ENCODE measurements at regions not wholly inside any gene's neighbourhood (a gene's known extent, or its start where the extent isn't known, plus 50 kb on each side); places are given as distances from the start of the nearest gene placed in this dataset.

- TF ChIP-seq TEAD4 (CRISPR knock-in tag; IDR thresholded peaks at IDR 0.05) (no peak), MYBL2 (CRISPR knock-in tag; IDR thresholded peaks at IDR 0.05) (no peak), SP1 (CRISPR knock-in tag; conservative IDR thresholded peaks at IDR 0.05) (no peak), CTCF (IDR thresholded peaks at IDR 0.05) (no peak), RELA (CRISPR knock-in tag; IDR thresholded peaks at IDR 0.05; ENCODE audit: borderline replicate concordance) (no peak), ZNF317 (CRISPR knock-in tag; IDR thresholded peaks at IDR 0.05; ENCODE audit: borderline replicate concordance, low read depth) (no peak), MXD4 (CRISPR knock-in tag; IDR thresholded peaks at IDR 0.05; ENCODE audit: borderline replicate concordance) (no peak), E2F1 (CRISPR knock-in tag; IDR thresholded peaks at IDR 0.05) (no peak), ZBTB21 (CRISPR knock-in tag; IDR thresholded peaks at IDR 0.05; ENCODE audit: borderline replicate concordance) (no peak), NR1H2 (CRISPR knock-in tag; IDR thresholded peaks at IDR 0.05) (no peak), MAX (CRISPR knock-in tag; IDR thresholded peaks at IDR 0.05) (no peak)
Observed at GRCh38 chr18:46276748-46277147, 172.6 kb downstream of the HAUS1 start.
